NOMO-1 treated with DMSO at 0.1 percent for 48 hours (cell line): ENCODE measurements at regions not wholly inside any gene's neighbourhood (a gene's known extent, or its start where the extent isn't known, plus 50 kb on each side); places are given as distances from the start of the nearest gene placed in this dataset.
"Not testable (repeated sequence)": the region's sequence is repeated elsewhere in the genome, so short reads cannot be mapped to it uniquely, and the experiment has no call there.

Experiments used
- DNase-seq: peaks from one replicate; lab custom pipeline; 2025; ENCODE audit not compliant: unreplicated experiment; lab: John Stamatoyannopoulos, UW

GRCh38 chr17:52451294-52451861 is 292.9 kb upstream of the CA10 start:
- DNase-seq: no peak

- DNase-seq: no peak
Observed at GRCh38 chr17:52442350-52442749, 283.8 kb upstream of the CA10 start.

- no peak for DNase-seq
Observed at GRCh38 chr17:52420555-52421078, 262.1 kb upstream of the CA10 start.

GRCh38 chr17:52419229-52419641 is 260.7 kb upstream of the CA10 start:
- DNase-seq: no peak

DNA sequence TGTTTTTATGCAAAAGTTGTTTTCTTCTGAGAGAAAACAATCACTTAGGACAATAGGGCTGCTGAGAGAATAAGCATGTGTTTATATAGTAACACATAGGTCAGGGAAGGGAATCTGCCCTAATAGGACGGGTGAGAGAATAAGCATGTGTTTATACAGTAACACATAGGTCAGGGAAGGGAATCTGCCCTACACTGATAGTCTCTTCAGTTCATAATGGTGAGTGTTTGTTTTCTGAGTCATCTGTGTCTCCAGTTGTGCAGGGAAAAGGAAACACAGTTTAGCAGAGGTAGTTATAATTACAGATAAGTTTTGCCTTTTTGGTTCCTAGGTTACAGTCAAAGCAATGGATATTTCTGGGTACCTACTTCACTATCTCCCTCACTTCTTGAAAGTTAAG is 252.3 kb upstream of the CA10 start:
- no peak for DNase-seq

- DNase-seq: not testable (repeated sequence)
Observed at GRCh38 chr17:52409222-52409621, 250.7 kb upstream of the CA10 start.

DNA sequence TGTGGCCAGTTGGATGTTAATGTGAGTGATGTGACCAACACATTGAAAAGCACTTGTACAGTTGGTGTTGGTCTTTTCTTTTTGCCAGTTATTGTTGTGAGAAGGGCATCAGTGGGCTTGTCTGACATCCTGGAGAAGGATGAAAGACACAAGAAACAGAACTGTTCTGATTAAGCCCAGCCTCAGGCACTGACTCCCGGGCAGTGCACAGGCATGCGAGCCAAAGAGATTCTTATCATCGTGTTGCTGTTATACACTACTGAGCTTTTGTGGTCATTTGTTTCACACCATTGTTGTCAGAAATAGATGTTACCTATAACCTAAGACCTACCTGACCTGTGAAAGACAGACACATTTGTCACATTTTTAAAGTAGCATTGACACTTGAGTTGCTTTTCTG is 236.8 kb upstream of the CA10 start:
- DNase-seq: no peak

- DNase-seq: no peak
Observed at GRCh38 chr17:52390422-52390821, 231.9 kb upstream of the CA10 start.

DNA sequence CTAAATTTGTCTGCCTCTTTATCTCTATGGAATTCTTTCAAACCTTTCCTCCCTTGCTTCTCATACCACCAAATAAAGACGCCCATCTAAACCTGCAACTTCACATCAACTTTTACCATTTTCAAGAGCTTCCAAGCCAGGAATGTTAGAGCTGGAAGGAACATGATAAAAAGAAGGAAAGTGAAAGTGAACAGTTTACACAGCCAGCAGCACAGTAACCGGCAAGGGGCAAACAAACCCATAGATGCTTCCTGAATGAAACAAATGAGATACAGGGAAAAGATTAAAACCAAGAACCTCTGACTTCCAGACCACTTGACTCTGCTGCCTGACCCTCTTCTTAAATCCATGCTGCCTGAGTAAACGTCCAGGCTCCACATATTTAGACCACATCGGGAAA is 231.1 kb upstream of the CA10 start:
- DNase-seq: no peak

GRCh38 chr17:52388941-52389340 is 230.4 kb upstream of the CA10 start:
- DNase-seq: no peak

DNA sequence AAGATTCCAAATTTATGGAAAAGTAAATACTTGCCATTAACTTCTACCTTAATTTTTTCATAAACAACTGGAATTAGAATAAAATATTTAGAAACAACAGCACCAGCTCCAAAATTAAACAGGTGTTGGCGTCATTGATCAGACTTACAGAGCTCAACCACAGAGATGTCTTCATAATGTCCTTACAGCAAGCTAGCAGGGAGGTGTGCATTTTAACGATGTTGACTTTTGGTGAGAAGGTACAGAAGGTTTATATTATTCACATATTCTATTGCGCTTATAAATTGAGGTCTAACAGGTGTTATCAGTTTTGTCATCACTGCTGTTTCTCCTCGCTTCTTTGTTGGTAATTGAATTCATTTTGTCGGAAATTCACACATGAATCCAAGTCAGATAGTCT is 226.2 kb upstream of the CA10 start:
- no peak for DNase-seq

DNA sequence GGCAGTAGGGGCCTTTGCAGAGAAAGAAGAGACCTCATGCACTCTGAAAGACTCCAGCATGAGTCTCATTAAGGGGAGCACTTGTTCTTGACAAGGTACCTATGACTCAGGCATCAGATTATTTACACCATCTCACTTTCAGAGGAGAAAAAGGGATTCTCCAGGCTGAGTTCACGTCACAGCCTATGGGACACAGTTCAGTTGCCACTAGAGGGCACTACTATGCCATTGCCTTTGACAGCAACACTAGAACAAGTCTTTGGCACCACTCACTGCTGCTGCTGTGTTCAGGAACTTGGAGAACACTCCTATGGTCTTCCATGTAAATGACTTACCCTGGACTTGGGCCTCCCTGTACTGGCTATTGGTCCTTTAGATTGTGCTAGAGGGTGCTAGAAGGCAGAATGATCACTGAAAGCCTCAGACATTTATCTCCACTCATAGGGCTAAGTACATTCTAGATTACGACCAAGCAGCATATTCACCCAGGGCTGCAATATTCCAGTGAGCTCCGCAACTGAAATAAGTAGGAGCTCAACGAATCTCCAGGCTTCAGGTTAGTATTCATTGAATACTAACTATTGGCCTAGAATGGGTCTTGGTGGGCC is 225.1 kb upstream of the CA10 start:
- DNase-seq: peak; percentile 5

DNA sequence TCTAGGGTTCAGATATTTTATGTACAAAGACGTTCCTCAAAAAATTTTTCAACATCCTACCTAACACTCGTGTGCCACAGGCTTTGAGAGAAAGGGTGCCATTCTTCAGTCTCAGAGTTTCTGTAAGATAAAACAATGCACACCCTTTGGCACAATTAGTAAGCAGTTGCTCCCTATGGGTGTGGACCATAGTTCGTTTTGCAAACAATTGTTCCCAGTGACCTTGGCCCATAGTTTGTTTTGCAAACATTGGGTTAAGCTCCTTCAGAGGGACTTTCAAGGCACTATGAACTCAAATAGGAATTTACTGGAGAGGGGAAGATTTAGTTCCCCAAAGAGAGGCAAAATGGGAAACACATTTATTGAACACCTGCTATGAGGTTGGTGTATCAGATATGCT is 220.3 kb upstream of the CA10 start:
- no peak for DNase-seq

- DNase-seq: no peak
Observed at GRCh38 chr17:52376137-52376536, 217.6 kb upstream of the CA10 start.

GRCh38 chr17:52368886-52369285 is 210.4 kb upstream of the CA10 start:
- no peak for DNase-seq

DNA sequence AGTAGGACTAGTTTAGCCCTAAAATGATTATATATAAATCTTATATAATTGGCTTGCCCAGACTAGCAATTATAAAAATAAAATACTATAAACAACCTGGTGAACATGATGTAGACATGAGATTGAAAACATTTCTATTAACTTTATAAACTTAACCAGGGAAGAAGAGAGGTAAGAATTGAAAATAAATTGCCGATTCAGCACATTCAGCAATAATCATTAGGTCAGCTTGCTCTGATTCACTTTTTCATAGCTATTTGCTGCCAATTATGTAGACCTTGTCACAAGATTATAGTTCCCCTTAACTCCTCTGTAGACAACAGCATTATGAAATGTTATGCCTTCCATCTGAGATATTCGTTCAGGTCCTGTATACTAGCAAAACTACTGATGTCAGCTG is 199.3 kb upstream of the CA10 start:
- DNase-seq: no peak

- DNase-seq: no peak
Observed at GRCh38 chr17:52336796-52337195, 178.3 kb upstream of the CA10 start.

- DNase-seq: no peak
Observed at GRCh38 chr17:52306314-52306713, 147.8 kb upstream of the CA10 start.

- DNase-seq: no peak
Observed at GRCh38 chr17:52298881-52299280, 140.4 kb upstream of the CA10 start.

DNA sequence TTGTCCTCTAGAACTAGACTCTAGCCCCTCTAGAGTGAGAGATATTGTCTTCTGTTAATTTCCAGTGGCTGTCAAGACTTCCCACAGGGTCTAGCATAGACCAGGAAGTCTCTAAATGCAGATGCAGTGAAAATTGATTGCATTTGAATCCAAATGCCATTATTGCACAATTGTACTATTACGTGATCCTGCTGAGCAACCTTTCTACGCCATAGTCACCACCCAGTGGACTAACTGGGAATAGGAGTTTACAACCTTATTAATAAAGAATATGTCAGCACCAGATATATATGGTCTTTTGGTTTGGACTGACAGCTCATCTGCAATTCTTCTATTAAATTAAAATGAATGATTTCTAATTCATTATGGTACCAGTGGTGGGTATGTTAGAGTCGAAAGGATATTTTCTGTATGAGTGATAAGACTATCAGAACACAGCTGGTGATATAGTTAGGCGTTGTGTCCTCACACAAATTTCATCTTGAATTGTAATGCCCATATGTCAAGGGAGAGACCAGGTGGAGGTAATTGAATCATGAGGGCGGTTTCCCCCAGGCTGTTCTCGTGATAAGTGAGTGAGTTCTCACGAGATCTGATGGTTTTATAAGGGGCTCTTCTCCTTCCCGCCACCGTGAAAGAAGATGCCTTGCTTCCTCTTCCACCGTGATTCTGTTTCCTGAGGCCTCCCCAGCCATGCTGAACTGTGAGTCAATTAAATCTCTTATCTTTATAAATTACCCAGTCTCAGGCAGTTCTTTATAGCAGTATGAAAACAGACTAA is 138.9 kb upstream of the CA10 start:
- peak; percentile 23 for DNase-seq

DNA sequence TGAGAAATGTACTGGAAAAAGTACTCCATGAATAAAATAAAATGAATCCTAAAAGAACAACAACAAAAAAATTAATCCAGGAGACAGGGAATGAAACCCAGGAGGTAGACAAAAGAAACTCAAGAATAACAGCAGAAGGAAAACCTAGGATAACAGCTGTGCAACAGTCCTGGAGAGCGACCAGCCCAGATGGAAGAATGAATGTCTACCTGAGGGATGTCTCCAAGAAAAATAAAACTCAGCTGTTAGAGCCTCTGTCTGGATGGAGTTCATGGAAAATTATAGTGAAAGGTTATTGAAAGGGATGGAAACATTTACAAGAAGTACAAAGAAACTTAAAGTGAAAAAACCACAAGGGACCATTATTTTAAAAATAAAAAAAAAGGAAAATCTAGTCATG is 135.8 kb upstream of the CA10 start:
- DNase-seq: no peak

GRCh38 chr17:52287611-52288010 is 129.1 kb upstream of the CA10 start:
- no peak for DNase-seq
